Peyer's patch (tissue), 4 donors: ENCODE measurements at regions not wholly inside any gene's neighbourhood (a gene's known extent, or its start where the extent isn't known, plus 50 kb on each side); places are given as distances from the start of the nearest gene placed in this dataset.

Experiments
- CTCF ChIP-seq, 6 experiments: fragments of 450-650 bp in 4 of 6; fragments of 200-600 bp in 2 of 6; sonication (generic) in 1 of 6; IDR thresholded peaks; one replicate each; pipeline ENCODE4 v1.5.1; 2017 to 2019; ENCODE audit warnings: antibody characterized with exemption in 6 of 6, mild to moderate bottlenecking in 3 of 6, moderate library complexity in 1 of 6
- POLR2A ChIP-seq, 2 donors: fragments of 450-650 bp; IDR thresholded peaks; one replicate each; pipeline ENCODE4 v1.5.1; 2017; ENCODE audit warnings: antibody characterized with exemption in 2 of 2, mild to moderate bottlenecking in 2 of 2, moderate library complexity in 2 of 2

- TF ChIP-seq CTCF (IDR thresholded peaks at IDR 0.05) (no peak), POLR2A (IDR thresholded peaks at IDR 0.05) (no peak)
These were observed 255.5 kb upstream of the CSF3R start for GRCh38 chr1:36738245-36738644.
